ENCODE measurements at regions not wholly inside any gene's neighbourhood (a gene's known extent, or its start where the extent isn't known, plus 50 kb on each side); places are given as distances from the start of the nearest gene placed in this dataset.
A peak's percentile ranks its signal among the peaks of the same experiment; 100 is the strongest.

DNA sequence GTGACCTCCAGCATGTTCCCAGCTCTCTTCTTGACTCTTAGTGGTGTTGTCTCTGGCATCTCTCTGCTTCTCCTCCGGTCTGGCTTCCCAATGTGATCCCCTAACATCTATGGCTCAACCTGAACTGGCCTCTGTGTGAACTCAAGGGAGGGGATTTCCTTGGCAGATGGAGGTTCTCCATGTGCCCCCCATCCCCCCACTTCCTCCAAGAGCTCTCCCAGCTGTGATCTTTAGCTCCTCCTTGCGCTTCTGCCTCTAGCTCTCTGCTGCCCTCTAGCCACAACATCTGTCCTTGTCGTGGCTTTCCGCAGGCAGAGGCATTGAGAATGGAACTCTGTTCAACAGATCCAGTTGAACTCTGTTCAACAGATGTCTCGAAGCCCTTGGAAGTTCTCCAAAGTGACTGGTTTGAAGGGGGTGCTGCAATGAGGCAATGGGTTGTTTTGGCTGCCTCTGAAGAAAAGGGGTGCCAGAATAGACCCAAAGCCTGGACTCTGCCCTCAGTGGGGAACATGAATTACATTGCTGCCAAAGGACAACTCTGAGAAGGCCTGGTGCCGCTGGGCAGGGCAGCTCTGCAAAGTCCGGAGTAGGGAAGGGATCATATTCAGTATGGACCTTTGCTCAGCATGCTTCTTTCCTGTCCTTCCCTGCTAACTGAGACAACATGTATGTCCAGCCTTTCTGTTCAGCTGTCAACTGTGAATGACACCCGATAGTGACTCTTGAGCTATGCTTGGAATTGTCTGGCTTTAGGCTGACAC is 61.9 kb downstream of the ADM start:
- TF ChIP-seq, protein P1, sequence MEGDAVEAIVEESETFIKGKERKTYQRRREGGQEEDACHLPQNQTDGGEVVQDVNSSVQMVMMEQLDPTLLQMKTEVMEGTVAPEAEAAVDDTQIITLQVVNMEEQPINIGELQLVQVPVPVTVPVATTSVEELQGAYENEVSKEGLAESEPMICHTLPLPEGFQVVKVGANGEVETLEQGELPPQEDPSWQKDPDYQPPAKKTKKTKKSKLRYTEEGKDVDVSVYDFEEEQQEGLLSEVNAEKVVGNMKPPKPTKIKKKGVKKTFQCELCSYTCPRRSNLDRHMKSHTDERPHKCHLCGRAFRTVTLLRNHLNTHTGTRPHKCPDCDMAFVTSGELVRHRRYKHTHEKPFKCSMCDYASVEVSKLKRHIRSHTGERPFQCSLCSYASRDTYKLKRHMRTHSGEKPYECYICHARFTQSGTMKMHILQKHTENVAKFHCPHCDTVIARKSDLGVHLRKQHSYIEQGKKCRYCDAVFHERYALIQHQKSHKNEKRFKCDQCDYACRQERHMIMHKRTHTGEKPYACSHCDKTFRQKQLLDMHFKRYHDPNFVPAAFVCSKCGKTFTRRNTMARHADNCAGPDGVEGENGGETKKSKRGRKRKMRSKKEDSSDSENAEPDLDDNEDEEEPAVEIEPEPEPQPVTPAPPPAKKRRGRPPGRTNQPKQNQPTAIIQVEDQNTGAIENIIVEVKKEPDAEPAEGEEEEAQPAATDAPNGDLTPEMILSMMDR (IDR thresholded peaks at IDR 0.05) = peak; percentile 69 to 78 (median 76)
- no peak for TF ChIP-seq POLR2A (IDR thresholded peaks at IDR 0.05)
